Activated naive CD8-positive, alpha-beta T cell (primary cell): ENCODE measurements at regions not wholly inside any gene's neighbourhood (a gene's known extent, or its start where the extent isn't known, plus 50 kb on each side); places are given as distances from the start of the nearest gene placed in this dataset.

Experiments
- H3K27ac Mint-ChIP-seq: one replicate; pipeline ENCODE4 v1.8.0; 2021; ENCODE audit warnings: mixed read lengths
- H3K27me3 Mint-ChIP-seq: one replicate; pipeline ENCODE4 v1.8.0; 2021; ENCODE audit warnings: mixed read lengths
- H3K36me3 Mint-ChIP-seq: one replicate; pipeline ENCODE4 v1.8.0; 2021; ENCODE audit warnings: mixed read lengths
- H3K4me1 Mint-ChIP-seq: one replicate; pipeline ENCODE4 v1.8.0; 2021; ENCODE audit warnings: low read depth, mixed read lengths
- H3K4me3 Mint-ChIP-seq: one replicate; pipeline ENCODE4 v1.8.0; 2021; ENCODE audit warnings: mild to moderate bottlenecking, mixed read lengths
- H3K9me3 Mint-ChIP-seq: one replicate; pipeline ENCODE4 v1.8.0; 2021; ENCODE audit warnings: low read depth, mixed read lengths

DNA sequence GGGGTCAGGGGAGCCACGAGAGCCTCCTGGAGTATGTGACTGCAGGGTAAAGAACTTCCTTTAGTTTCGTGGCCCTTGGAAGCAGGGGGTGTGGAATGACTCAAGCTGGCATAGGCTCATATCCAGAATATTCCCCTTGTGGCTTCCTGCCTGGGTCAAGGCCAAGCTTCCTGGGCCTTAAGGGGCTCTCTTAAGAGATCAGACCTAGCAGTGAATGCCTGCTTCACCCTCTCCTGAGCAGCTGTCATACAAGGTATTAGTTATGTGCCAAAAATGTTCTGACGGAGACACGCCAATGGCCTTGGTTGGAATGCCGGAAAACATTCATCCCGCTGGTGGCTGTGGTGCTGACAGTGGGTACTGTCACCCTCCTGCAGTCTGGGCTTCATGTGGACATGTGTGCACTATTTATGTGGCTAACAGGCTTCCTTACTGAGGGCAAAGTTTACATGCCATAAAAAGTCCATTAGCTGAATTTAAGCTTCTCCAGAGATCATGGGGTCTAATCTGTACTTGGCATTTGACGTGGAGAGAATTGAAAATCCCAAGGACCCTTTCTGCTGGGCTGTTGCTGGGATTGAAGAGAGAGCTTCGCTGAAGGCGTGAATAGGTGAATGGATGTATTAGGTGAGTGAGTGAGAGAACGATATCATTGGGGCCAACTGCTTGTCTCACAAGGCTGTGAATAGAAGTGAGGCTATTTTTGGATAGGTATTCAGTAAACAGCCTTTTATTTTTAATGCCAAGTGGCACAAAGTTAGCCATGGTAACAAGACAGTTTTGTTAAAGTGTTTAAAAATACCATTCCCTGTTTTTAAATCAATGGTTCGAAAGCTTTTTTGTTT lies 156.8 kb downstream of the MACROH2A1 start:
- Mint-ChIP-seq H3K27me3 (no peaks in the 10 kb centered on the region), H3K27ac (no peak overlapping the region), H3K9me3 (no peaks in the 10 kb centered on the region), H3K4me3 (no peak overlapping the region), H3K36me3 (no peaks in the 10 kb centered on the region), H3K4me1 (no peaks in the 10 kb centered on the region)

DNA sequence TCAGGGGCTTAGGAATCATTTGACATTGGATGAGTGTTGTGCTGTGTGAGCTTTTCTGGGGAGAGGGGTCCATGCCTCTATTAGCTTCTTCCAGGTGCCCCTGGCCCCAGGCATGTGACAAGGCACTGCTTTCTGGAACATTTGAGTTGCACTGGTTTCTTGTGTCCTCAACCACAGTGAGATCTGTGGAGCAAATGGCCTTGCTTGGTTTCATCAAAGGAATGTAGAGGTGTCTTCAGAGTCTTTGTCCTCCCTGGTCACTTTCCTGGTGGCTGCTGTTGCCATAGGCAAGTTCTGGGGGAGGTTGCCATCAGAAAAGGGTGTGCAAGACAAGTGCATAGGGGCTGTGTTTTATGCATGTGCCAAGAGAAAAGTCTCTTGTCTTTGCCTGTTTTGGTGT lies 157.5 kb downstream of the MACROH2A1 start:
- Mint-ChIP-seq H3K4me3 (no peak overlapping the region), H3K27me3 (no peaks in the 10 kb centered on the region), H3K36me3 (no peaks in the 10 kb centered on the region), H3K4me1 (no peaks in the 10 kb centered on the region), H3K27ac (no peak overlapping the region), H3K9me3 (no peaks in the 10 kb centered on the region)

DNA sequence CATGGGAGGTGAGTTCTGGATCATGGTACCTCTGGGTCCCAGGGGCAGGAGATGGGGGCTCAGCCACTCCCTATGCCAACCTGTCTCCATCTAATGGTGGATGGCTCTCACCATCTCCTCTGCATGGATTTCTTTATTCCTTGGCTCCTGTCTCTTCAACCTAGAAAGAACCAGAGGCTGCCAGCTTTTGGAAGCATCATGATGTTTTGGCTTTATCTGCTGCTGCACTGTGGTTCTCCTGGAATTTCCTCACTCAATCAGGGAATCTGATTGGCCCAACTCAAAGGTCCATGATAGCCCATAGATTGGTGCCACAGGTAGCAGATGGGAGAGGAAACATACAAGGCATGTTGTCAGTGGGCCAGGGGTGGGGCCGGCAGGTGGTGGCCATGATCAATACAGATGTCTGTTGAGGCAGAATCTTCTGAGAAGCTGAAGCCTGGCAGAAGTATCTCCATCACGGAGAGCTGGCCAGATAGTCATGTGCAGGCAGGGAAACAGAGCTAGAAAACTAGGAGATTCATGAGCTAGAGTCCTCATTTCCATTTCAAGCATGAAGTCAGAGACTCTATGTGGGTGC lies 158.2 kb downstream of the MACROH2A1 start:
- no peak overlapping the region for H3K27ac Mint-ChIP-seq

DNA sequence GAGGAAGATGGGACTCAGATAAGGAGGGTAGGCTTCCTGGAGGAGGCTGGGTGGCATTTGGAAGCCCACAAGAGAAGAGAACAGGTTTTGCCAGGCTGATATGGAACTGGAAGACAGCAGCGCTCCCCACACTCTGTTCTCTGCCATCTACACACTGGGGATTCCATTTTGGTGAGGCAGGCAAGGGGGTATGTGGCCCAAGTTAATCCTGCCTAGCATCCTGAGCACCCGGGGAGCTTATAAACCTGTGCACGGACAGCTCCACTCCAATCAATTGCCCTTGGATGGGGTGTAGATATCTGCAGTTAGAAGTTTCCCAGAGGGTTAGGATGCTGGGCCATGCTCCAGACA lies 158.8 kb downstream of the MACROH2A1 start:
- no peaks in the 10 kb centered on the region for H3K4me1 Mint-ChIP-seq
- no peak overlapping the region for H3K27ac Mint-ChIP-seq
- H3K4me3 Mint-ChIP-seq, result no peak overlapping the region
- H3K27me3 Mint-ChIP-seq, result no peaks in the 10 kb centered on the region
- no peaks in the 10 kb centered on the region for H3K36me3 Mint-ChIP-seq
- no peaks in the 10 kb centered on the region for H3K9me3 Mint-ChIP-seq

More for the DNA sequence above, 158.2 kb downstream of the MACROH2A1 start:
- Mint-ChIP-seq H3K36me3 (no peaks in the 10 kb centered on the region), H3K27me3 (no peaks in the 10 kb centered on the region), H3K4me1 (no peaks in the 10 kb centered on the region), H3K9me3 (no peaks in the 10 kb centered on the region), H3K4me3 (no peak overlapping the region)

DNA sequence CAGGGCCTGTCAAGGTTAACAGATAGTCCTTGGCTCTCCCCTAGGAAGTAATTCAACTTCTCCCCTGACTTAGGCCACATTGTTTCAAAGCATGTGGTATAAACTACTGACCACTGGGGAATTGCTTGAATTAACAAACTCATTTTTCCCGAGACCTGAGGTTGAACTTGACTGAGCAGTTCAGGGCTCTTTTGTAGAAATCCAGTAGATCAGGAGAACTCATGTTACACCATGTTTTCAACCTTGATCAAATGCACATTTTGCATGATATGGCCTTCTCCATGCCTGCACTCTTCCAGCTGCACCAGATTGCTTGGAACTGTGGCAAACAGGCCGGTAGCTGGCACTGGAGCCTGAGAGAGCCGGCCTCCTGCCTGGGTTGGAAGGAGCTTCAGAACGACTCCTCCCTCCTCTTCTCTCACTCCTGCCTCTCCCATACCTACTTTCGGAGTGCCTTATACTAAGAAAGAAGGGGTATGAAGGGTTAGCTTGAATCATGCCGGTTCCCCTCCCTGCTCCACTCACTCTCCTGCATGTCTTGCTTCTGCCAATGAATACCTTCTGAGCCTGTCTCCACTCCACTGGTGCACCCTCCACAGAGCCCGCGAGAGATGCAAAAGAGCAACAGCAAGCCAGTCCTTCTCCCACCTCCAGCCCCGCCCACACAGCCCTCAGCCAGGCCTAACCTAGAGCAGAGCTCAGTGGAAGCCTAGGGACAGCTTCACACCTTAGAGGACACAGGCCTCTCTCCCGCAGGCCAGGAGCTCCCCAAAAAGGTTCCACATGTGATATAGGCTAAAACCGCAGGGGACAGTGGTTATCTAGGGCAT lies 159.4 kb downstream of the MACROH2A1 start:
- no peaks in the 10 kb centered on the region for H3K27me3 Mint-ChIP-seq
- H3K4me3 Mint-ChIP-seq, result no peak overlapping the region
- H3K4me1 Mint-ChIP-seq, result no peaks in the 10 kb centered on the region
- H3K36me3 Mint-ChIP-seq, result no peaks in the 10 kb centered on the region
- H3K27ac Mint-ChIP-seq, result no peak overlapping the region
- no peaks in the 10 kb centered on the region for H3K9me3 Mint-ChIP-seq

DNA sequence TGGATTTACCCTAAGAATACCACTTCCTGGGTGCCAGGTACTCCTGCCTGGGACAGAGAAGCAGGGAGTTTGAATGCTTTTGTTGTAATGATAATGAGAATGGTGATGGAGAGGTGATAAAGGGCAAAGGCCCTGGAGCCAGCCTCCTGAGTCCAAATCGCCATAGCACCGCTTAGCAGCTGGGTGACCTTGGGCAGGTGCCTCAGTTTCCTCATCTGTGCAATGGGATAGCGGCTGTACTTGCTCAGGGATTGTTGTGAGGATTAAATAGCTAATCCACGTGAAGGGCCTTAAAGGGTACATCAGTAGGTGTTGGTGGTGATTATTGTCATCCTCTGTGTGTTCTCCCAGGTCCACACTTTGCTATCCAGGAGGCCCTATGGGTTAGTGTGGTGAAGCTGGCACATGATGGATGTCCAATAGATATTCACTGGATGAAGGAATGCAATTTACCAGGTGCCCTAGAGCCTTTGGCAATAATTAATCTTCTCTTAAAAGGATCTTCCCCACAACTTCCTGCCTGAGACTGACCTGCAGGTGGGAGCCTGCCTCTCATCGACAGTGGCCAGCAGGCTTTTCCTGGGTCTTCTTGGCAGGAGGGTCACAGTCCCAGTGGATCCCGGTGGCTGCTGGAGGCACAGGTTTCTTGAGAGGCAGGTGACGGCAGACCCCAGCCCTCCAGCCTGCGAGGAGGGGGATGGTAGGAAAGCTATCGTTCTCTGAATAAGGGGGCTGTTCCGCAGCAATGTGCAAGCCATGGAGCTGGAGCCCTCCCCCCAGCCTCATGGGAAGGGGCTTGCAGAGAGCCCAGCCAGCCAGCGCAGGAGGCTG lies 160.2 kb downstream of the MACROH2A1 start:
- no peak overlapping the region for H3K4me3 Mint-ChIP-seq
- no peaks in the 10 kb centered on the region for H3K36me3 Mint-ChIP-seq
- H3K27me3 Mint-ChIP-seq, result no peaks in the 10 kb centered on the region
- H3K27ac Mint-ChIP-seq, result no peak overlapping the region
- no peaks in the 10 kb centered on the region for H3K9me3 Mint-ChIP-seq
- H3K4me1 Mint-ChIP-seq, result no peaks in the 10 kb centered on the region

DNA sequence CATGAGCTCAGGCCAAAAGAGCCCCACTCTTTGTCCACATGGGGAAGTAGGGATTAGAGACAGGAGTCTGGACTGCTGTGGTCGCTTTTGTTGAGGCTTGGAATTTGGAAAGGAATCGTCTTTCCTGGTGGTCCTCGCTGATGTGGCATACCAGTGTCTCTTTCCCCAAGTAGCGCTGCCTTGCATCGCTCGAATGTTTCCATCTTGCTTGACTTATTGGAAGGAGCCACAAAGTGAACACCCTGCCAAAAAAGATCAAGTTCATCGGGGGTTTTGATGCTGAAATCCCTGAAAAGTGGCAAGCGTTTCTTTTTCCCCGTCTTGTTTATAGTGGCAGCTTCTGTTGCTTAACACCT lies 161.3 kb downstream of the MACROH2A1 start:
- no peaks in the 10 kb centered on the region for H3K27me3 Mint-ChIP-seq
- H3K27ac Mint-ChIP-seq, result no peak overlapping the region
- no peaks in the 10 kb centered on the region for H3K4me1 Mint-ChIP-seq
- H3K9me3 Mint-ChIP-seq, result no peaks in the 10 kb centered on the region
- H3K4me3 Mint-ChIP-seq, result no peak overlapping the region
- no peaks in the 10 kb centered on the region for H3K36me3 Mint-ChIP-seq

DNA sequence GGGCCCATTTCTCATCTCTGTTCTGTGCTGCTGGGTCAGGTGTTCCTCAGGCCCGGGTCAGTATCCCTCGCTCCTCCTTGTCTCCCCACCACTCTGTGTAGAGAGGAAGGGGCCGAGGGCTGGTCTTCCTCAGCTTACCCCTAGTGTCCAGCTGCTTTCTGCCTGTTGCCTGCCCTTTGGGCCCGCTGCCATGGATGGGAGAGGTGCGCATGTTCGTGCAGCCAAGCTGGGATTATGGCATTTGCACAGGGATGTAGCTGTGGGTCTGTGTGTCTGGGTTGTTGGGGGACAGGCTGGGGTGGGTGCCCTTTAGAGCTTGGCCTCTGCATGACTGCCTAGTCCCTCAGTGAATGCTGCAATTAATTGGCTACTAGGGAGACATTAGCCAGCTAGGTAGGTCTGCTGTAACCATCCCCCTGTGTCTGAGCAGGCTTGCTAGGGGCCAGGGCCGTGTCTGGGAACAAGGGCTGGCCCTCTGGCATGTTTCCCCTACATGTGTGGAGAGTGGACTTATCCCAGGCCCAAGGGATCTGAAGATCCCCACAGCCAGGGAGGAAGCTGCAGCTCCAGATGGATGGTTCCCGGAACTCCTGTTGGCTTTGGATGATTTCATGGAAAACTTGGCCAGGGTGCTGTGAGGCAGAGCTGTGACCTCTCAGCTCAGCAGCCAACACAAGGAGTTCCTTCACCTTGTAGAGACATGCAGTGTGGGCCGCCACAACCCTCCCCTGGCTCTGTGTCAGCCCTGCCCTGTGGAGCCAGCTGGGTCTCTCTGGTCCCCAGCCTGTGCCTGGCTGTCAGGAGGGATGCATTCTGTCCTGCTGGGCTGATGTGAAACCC lies 161.9 kb downstream of the MACROH2A1 start:
- Mint-ChIP-seq H3K4me1 (no peaks in the 10 kb centered on the region), H3K36me3 (no peaks in the 10 kb centered on the region), H3K9me3 (no peaks in the 10 kb centered on the region), H3K27ac (no peak overlapping the region), H3K27me3 (no peaks in the 10 kb centered on the region), H3K4me3 (no peak overlapping the region)

DNA sequence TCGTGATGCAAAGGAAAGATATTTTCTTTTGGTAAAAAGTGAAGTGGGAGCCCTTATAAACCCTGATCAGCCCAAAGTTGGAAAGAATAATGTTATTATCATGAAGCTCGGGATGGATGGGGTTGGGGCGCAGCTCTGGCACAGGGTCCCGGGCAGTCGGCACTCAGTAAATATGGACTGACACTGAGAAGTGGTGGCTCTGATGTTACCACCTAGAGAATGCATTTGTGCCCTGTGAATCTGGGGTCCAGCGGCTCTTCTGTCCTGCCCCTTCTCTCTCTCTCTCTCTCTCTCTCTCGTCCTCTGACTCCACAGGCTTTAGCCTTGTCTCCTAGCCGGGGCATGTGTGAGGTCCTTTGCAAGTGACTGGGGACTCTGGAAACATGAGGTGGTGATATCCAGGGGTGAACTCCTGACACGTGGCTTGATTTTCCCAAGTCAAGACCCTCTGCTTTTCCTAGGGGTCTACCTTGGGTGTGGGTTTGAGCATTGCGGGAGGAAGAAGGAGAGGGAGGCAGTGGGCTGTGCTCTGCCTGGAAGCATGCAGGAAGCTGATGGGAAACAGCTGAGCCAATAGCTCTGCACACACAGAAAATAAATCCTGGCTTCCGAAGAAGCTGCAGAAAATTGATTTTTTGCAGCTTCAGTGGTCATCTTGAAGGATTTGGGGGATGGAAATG lies 162.7 kb downstream of the MACROH2A1 start:
- H3K36me3 Mint-ChIP-seq, result no peaks in the 10 kb centered on the region
- H3K27ac Mint-ChIP-seq, result no peak overlapping the region
- H3K4me3 Mint-ChIP-seq, result no peak overlapping the region
- H3K4me1 Mint-ChIP-seq, result no peaks in the 10 kb centered on the region
- no peaks in the 10 kb centered on the region for H3K27me3 Mint-ChIP-seq
- no peaks in the 10 kb centered on the region for H3K9me3 Mint-ChIP-seq

DNA sequence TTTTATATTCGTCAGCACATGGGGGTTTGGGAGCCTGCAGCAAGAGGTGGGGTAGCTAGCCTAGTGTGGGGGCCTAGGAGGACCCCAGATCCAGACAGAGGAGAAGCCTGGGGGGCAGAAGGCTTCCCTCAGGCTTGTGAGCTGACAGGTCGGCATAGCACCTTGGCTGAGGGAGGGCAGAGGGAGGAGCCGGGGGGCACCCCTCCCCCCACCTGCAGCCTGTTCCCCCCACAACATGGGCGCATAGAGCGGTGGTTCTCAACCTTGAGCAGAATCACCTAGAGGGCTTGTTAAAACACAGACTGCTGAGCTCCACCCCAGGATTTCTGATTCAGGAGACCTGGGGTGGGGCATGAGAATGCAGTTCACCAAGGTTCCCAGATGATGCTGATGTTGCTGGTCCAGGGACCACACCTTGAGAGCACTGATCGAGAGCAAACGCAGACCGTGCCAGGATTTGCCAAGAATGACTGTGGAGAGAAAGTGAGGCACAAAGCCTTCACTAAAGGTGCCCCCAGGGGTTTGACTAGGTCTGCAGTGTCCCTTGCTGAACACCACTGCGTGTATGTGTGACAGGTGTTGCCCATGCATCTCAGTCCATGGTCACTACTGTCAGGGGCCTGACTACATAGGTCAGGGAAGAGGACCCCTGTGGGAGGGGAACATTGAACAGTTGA lies 163.3 kb downstream of the MACROH2A1 start:
- Mint-ChIP-seq H3K27ac (no peak overlapping the region), H3K4me1 (no peaks in the 10 kb centered on the region), H3K4me3 (no peak overlapping the region), H3K27me3 (no peaks in the 10 kb centered on the region), H3K36me3 (no peaks in the 10 kb centered on the region), H3K9me3 (no peaks in the 10 kb centered on the region)

DNA sequence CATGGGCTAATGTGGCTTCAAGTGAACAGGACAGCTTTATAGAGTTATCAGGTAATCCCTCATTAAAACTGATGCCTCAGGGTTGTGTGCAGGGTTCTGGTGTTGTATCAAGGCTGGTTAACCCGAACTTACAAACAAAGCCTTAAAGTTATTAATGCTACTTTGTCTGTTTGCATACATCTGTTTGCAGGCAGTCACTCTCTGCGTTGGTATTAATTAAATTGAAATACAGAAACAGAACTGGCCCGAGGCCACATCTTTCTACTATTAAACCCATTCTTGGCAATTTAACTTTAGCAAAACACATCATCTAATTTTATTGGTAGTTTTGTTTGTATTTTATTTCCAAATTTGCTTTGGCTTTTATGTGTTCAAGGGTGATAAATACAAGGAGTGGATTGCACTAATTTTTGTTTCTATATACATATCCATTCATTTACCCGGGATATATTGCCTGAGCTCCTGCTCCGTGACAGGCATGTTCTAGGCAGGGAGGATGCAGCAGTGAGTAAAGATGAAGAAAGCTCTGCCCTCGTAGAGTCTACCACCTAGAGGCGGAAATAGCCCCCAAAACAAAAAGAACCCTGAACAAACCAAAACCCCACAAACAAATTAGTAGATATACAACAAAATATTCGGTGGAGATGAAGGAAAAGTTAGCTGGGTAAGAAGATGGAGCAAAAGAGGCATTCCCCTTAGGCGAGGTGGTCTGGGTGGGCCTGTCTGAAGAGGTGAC lies 164.2 kb downstream of the MACROH2A1 start:
- no peaks in the 10 kb centered on the region for H3K4me1 Mint-ChIP-seq
- no peaks in the 10 kb centered on the region for H3K9me3 Mint-ChIP-seq
- no peaks in the 10 kb centered on the region for H3K27me3 Mint-ChIP-seq

DNA sequence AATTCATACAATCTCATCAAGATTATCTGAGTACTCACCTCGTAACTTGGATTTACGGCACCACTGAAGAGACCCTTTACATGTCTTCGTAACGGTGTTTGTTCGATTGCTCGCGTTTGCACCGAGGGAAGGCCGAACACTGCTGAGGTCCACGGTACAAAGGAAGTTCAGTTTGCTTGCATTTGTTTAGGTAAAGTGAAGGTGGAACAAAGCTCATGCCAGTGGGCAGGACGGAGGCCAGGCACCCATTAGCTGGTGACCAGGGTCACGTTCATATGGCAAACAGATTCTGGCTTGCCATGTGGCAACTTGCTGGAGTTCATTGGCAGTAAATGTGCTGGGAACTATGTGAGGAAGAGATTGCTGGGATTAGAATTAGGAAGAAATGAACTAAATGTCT lies 164.8 kb downstream of the MACROH2A1 start:
- H3K4me1 Mint-ChIP-seq, result no peaks in the 10 kb centered on the region
- H3K9me3 Mint-ChIP-seq, result no peaks in the 10 kb centered on the region
- H3K27me3 Mint-ChIP-seq, result no peaks in the 10 kb centered on the region
- H3K4me3 Mint-ChIP-seq, result no peak overlapping the region
- no peak overlapping the region for H3K27ac Mint-ChIP-seq
- H3K36me3 Mint-ChIP-seq, result no peaks in the 10 kb centered on the region

More for the DNA sequence above, 164.2 kb downstream of the MACROH2A1 start:
- Mint-ChIP-seq H3K36me3 (no peaks in the 10 kb centered on the region), H3K27ac (no peak overlapping the region), H3K4me3 (no peak overlapping the region)

DNA sequence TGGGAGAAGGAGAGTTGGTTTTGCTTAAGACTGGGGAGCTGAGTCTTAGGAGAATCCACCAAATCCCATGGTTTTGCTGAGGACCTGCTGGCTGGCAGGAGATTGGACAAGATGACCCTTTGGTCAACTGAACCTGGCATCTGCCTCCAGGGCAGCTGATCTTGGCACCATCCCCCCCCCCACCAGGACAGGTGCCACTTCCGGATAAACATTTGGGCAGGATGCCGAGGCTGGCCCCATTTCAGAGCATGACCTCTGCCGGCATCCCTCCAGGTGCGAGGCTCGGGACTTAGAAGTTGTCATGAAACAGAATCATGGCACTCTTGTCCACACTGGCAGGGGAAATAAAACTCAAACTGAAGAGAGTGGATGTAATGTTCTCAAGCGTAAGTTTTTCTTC lies 165.6 kb downstream of the MACROH2A1 start:
- Mint-ChIP-seq H3K9me3 (no peaks in the 10 kb centered on the region), H3K27me3 (no peaks in the 10 kb centered on the region), H3K27ac (no peak overlapping the region), H3K4me1 (no peaks in the 10 kb centered on the region), H3K36me3 (no peaks in the 10 kb centered on the region), H3K4me3 (no peak overlapping the region)
